ENCODE measurements at regions not wholly inside any gene's neighbourhood (a gene's known extent, or its start where the extent isn't known, plus 50 kb on each side); places are given as distances from the start of the nearest gene placed in this dataset.

DNA sequence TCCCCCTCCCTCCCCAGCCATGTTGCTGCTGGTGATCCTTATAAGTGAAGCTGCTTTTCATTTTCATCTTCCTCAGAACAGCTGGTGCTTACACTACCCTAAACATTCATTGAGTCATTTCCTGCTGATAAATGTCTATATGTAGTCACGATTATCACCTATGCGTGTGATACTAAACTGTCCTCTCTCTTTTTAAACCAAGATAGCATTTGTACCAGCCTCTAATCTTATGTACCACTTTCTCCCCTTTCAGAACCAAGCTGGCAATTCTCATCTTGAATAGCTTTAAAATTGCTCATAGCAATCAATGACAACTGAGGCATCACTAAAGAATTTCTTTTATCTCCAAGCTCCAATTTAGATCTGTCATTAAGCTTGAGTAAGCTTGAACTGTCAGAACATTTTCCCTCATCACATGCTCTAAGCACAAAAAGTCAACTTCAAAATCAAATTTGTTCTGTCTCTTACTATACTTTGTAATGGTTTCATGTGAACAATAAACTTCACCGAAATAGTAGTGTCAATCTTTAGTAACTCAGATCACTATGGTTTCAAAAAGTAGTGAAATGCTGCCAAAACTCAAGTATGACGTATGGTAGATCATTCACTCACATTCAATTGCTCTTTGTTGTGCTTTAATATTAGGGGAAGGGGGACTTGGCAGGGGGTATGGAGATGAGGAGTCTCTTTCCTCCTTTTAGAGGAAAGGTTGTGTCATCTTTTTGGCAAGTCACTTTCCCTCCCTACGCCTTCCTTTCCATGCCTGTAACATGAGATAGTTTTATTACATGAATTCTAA, 178.1 kb upstream of the NOVA1 start:
- TF ChIP-seq FOXA1 (IDR thresholded peaks at IDR 0.05) (no peak), ELF4 (IDR thresholded peaks at IDR 0.05) (no peak)

Data from HEK293T (cell line).